Brain microvascular endothelial cell (primary cell): ENCODE measurements at regions not wholly inside any gene's neighbourhood (a gene's known extent, or its start where the extent isn't known, plus 50 kb on each side); places are given as distances from the start of the nearest gene placed in this dataset.
"Not testable (repeated sequence)": the region's sequence is repeated elsewhere in the genome, so short reads cannot be mapped to it uniquely, and the experiment has no call there.

Experiments
- DNase-seq: peaks from one replicate; pipeline ENCODE4 v3.0.0-alpha.2; 2020
- H3K27ac ChIP-seq: fragments of 250-450 bp; sonication (Bioruptor Pico); 2 replicates; pipeline ENCODE4 v1.5.1; 2020; ENCODE audit warnings: mild to moderate bottlenecking, moderate library complexity
- H3K27me3 ChIP-seq: fragments of 250-450 bp; sonication (Bioruptor Pico); replicated peaks from 2 replicates; pipeline ENCODE4 v1.5.1; 2020; ENCODE audit warnings: mild to moderate bottlenecking
- H3K36me3 ChIP-seq: fragments of 250-450 bp; sonication (Bioruptor Pico); replicated peaks from 2 replicates; pipeline ENCODE4 v1.5.1; 2020; ENCODE audit warnings: mild to moderate bottlenecking
- H3K4me3 ChIP-seq: 2 replicates; pipeline ENCODE4 v1.5.1; 2011; ENCODE audit warnings: low read depth, mild to moderate bottlenecking, control low read depth, low read length, moderate library complexity
- in situ Hi-C: cut with HindIII; loops from 2 replicates; pipeline ENCODE4 v1.10.0; 2017; ENCODE audit warnings: low sequenced_read_pairs, low pct_ligation_motif_present
- TF ChIP-seq, protein P1 (sequence below): IDR thresholded peaks from 2 replicates; pipeline ENCODE4 v1.5.1; 2011; ENCODE audit warnings: low read depth, mild to moderate bottlenecking, moderate library complexity, low read length, control low read depth, inconsistent platforms; ENCODE audit errors: missing control alignments

DNA sequence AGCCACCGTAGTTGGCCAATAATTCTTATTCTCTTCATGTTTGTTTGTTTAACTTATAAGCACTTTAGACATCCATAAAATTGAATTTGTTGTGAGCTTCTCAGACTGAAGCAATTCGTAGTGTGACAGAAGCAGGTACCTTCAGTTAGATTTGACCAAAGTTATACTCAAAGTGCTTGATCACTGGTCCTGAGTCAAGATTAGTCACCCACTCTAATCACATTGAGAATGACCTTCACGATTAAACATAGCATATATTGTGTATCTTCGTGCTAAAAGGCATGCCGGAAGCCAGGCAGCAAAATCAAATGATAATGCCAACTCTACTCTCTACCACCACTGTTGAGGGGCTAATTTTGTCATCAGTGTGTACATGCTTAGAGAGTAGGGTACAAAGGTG lies 763.7 kb upstream of the MBL2 start:
- TF ChIP-seq, protein P1, sequence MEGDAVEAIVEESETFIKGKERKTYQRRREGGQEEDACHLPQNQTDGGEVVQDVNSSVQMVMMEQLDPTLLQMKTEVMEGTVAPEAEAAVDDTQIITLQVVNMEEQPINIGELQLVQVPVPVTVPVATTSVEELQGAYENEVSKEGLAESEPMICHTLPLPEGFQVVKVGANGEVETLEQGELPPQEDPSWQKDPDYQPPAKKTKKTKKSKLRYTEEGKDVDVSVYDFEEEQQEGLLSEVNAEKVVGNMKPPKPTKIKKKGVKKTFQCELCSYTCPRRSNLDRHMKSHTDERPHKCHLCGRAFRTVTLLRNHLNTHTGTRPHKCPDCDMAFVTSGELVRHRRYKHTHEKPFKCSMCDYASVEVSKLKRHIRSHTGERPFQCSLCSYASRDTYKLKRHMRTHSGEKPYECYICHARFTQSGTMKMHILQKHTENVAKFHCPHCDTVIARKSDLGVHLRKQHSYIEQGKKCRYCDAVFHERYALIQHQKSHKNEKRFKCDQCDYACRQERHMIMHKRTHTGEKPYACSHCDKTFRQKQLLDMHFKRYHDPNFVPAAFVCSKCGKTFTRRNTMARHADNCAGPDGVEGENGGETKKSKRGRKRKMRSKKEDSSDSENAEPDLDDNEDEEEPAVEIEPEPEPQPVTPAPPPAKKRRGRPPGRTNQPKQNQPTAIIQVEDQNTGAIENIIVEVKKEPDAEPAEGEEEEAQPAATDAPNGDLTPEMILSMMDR = no peak
- Histone ChIP-seq H3K36me3 (no peaks in the 10 kb centered on the region), H3K4me3 (no peak overlapping the region), H3K27ac (no peak overlapping the region), H3K27me3 (no peaks in the 10 kb centered on the region)
- in situ Hi-C loops = no loop called here
- DNase-seq = no peak

DNA sequence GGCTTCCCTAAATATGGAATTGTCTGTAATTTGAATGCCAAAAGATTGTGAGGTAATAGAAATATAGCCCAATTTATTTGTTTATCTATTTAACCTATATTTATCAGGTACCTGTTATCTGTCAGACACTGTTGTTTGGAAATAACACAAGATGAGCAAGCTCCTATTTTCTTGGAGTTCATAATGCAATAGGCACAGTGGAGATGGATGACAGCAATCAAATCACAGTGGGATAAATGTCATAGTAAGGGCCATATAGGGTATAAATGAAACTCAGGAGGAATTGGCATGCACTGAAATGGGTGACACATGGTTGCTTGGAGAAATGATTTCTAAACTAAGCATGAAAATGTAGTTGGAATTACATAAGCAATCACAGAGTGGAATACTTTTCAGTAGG lies 761.8 kb upstream of the MBL2 start:
- no peaks in the 10 kb centered on the region for H3K36me3 ChIP-seq
- in situ Hi-C loops = no loop called here

DNA sequence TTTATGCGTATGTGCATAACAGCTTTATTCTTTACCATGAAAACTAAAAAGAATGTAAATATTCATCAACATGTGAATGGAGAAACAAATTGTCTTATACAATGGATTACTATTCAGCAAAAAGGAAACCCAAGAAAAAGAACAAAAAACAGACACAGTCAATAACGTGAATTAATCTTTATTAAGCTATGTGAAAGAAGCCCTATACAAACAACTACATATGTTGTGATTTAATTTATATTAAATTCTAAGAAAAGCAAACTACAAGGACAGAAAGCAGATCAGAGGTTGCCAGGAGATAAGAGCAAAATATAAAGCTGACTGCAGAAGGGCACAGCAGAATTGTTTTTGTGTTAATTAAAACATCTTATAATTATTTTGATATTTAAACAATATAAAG lies 756.4 kb upstream of the MBL2 start:
- Histone ChIP-seq H3K27me3 (no peaks in the 10 kb centered on the region), H3K27ac (no peak overlapping the region), H3K4me3 (no peak overlapping the region), H3K36me3 (no peaks in the 10 kb centered on the region)
- TF ChIP-seq, protein P1 = no peak
- no peak for DNase-seq
- in situ Hi-C loops = no loop called here

More for the DNA sequence above, 761.8 kb upstream of the MBL2 start:
- TF ChIP-seq, protein P1 = no peak
- H3K27ac ChIP-seq = no peak overlapping the region
- H3K27me3 ChIP-seq = no peaks in the 10 kb centered on the region
- no peak for DNase-seq
- H3K4me3 ChIP-seq = no peak overlapping the region

DNA sequence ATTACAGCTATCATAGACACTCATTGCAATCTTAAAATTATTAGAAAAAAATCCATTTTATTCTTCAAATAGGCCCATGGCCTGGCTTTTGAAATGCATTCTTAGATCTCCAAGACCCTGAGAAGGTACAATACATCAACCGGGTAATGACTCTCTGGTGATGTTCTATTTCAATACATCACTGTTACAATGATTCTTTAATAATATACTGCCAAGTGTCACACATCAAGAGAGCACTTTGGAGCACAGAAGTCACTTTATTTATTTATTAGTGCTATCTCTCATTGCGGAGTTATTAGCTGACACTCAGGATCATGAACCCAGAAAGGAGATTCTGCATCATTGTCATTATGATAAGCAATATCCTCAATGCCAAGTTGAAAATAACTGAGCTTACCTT lies 748.5 kb upstream of the MBL2 start:
- Histone ChIP-seq H3K4me3 (no peak overlapping the region), H3K27me3 (no peaks in the 10 kb centered on the region), H3K27ac (no peak overlapping the region), H3K36me3 (no peaks in the 10 kb centered on the region)
- TF ChIP-seq, protein P1 = no peak
- in situ Hi-C loops = no loop called here
- no peak for DNase-seq

DNA sequence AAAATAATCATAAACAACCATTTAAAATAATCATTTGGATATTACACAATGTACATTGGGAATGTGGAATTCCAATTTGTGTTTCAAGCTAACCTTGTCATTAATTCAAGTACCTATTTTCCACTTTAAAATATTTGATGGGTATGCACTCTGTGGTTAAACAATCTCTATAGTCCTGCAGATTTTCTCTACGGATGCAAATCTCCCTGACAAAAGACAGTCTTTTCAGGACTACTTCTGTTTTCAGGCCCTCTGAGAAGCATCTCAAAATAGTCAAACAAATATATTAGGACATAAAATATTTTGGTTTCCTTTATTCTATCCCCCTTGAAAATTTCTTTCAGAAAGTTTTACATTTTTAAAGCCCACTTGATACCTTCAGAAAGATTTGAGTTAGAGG lies 735.6 kb upstream of the MBL2 start:
- in situ Hi-C loops = no loop called here
- DNase-seq = no peak
- no peak overlapping the region for H3K27ac ChIP-seq
- no peak overlapping the region for H3K4me3 ChIP-seq
- no peaks in the 10 kb centered on the region for H3K36me3 ChIP-seq
- no peaks in the 10 kb centered on the region for H3K27me3 ChIP-seq
- TF ChIP-seq, protein P1 = no peak

DNA sequence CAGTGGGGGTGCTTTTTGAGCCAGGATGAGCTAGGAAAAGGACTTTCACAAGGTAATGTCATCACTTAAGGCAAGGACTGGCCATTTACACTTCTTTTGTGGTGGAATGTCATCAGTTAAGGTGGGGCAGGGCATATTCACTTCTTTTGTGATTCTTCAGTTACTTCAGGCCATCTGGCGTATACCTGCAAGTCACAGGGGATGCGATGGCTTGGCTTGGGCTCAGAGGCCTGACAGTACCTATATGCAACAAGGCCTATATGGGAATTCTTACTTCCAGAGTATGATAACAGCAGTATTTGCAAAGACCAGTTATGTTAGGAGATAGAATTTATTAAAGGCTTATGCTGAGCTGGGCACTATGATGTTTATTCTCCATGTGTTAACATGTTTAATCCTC lies 731.9 kb upstream of the MBL2 start:
- in situ Hi-C loops, H3K27ac ChIP-seq, H3K27me3 ChIP-seq, DNase-seq, H3K36me3 ChIP-seq, H3K4me3 ChIP-seq: not testable (repeated sequence)
